ENCODE measurements at regions not wholly inside any gene's neighbourhood (a gene's known extent, or its start where the extent isn't known, plus 50 kb on each side); places are given as distances from the start of the nearest gene placed in this dataset.

- no peak for TF ChIP-seq POLR2A (IDR thresholded peaks at IDR 0.05; ENCODE audit: low read depth, low read length)
- TF ChIP-seq POLR2AphosphoS5 (IDR thresholded peaks at IDR 0.05; ENCODE audit: low read length), result no peak
- no peak for TF ChIP-seq CTCF (IDR thresholded peaks at IDR 0.05 in 2 of 3, conservative IDR thresholded peaks at IDR 0.05 in 1 of 3; ENCODE audit: control insufficient read depth in 2 of 3, extremely low read depth in 1 of 3, insufficient read depth in 1 of 3, low read depth in 3 of 3, low read length in 3 of 3)
- no peak for TF ChIP-seq CREM (IDR thresholded peaks at IDR 0.05; ENCODE audit: low read depth)
- no peak for TF ChIP-seq EZH2 (IDR thresholded peaks at IDR 0.05; ENCODE audit: borderline replicate concordance, control insufficient read depth, low read depth, low read length)
- no peak for TF ChIP-seq CBFB (IDR thresholded peaks at IDR 0.05; ENCODE audit: low read depth)
- TF ChIP-seq NFYB (IDR thresholded peaks at IDR 0.05; ENCODE audit: insufficient read depth, low read depth, low read length), result no peak
- TF ChIP-seq SRF (IDR thresholded peaks at IDR 0.05; ENCODE audit: low read depth in 2 of 2, low read length in 2 of 2), result no peak
Observed at GRCh38 chr6:18792866-18793265, 405.7 kb downstream of the RNF144B start.

Measured in GM12878 (cell line).